Right atrium auricular region (tissue), 2 donors: ENCODE measurements at regions not wholly inside any gene's neighbourhood (a gene's known extent, or its start where the extent isn't known, plus 50 kb on each side); places are given as distances from the start of the nearest gene placed in this dataset.

Experiments
- DNase-seq: peaks from one replicate; pipeline ENCODE4 v3.0.0-alpha.2; 2019; ENCODE audit warnings: low spot score
- H3K27ac ChIP-seq, 2 donors: fragments of 200-600 bp; sonication (generic); 1 replicate in 1 of 2; 2 replicates in 1 of 2; pipeline ENCODE4 v1.5.1; 2016 to 2019
- H3K27me3 ChIP-seq, 2 donors: fragments of 200-600 bp; sonication (generic); one replicate each; pipeline versions ENCODE4 v1.5.1 to v1.6.0; 2017 to 2019
- H3K36me3 ChIP-seq: fragments of 200-600 bp; sonication (generic); one replicate; pipeline ENCODE4 v1.5.1; 2016
- H3K4me1 ChIP-seq, 2 donors: fragments of 200-600 bp; sonication (generic); one replicate each; pipeline versions ENCODE4 v1.5.1 to v1.6.0; 2017 to 2019
- H3K4me3 ChIP-seq, 2 donors: fragments of 200-600 bp; sonication (generic); 1 replicate in 1 of 2; 2 replicates in 1 of 2; pipeline ENCODE4 v1.5.1; 2017 to 2019; ENCODE audit warnings: mild to moderate bottlenecking in 1 of 2, moderate library complexity in 1 of 2
- H3K9me3 ChIP-seq, 2 donors: fragments of 200-600 bp; sonication (generic); one replicate each; pipeline ENCODE4 v1.5.1; 2019
- TF ChIP-seq, protein P1 (sequence below), 2 donors: fragments of 200-600 bp; sonication (generic); IDR thresholded peaks; one replicate each; pipeline ENCODE4 v1.5.1; 2019; ENCODE audit warnings: antibody characterized with exemption in 2 of 2

DNA sequence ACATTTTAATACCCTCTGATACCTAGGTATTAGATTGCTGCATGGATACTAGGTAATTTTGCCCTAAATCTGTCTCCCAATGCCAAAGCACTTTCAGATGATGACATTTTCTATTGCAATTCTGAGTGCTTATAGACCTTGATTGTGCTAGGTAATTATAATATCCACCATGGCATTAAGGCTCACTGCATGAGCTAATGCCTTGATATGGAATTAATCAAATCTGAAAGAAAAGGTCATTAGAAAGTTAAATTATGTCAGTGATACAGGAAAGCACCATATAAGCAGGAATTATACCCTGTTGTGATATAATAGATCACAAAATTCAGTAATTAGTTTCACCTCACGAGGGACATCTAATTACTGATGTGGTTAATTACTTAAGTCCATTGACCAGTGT, 521.4 kb downstream of the DNAJB9 start:
- H3K9me3 ChIP-seq, result peaks cover 0 to 7% of the 10 kb centered on the region in 2 donors
- TF ChIP-seq, protein P1, sequence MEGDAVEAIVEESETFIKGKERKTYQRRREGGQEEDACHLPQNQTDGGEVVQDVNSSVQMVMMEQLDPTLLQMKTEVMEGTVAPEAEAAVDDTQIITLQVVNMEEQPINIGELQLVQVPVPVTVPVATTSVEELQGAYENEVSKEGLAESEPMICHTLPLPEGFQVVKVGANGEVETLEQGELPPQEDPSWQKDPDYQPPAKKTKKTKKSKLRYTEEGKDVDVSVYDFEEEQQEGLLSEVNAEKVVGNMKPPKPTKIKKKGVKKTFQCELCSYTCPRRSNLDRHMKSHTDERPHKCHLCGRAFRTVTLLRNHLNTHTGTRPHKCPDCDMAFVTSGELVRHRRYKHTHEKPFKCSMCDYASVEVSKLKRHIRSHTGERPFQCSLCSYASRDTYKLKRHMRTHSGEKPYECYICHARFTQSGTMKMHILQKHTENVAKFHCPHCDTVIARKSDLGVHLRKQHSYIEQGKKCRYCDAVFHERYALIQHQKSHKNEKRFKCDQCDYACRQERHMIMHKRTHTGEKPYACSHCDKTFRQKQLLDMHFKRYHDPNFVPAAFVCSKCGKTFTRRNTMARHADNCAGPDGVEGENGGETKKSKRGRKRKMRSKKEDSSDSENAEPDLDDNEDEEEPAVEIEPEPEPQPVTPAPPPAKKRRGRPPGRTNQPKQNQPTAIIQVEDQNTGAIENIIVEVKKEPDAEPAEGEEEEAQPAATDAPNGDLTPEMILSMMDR (IDR thresholded peaks at IDR 0.05), result no peak

DNA sequence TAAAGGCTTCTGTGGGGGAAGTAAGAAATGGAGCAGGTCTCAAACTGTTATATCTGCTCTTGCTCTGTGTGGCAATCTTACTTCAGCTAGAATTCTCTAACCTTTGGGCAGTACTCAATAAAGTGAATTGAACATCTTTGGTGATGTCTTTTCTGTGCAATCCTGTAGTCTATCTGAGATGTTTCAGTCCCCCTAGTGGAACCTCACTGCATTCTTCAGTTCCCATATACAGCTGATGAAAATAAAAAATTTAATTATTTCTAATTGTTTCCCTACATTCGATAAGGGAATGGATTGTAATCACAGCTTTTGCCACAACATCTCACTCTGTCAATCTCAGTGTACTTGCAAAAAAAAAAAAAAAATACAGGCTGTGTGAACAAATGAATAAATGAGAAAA, 522.6 kb downstream of the DNAJB9 start:
- TF ChIP-seq, protein P1 (IDR thresholded peaks at IDR 0.05), result no peak
- H3K27ac ChIP-seq, result no peak overlapping the region
- no peaks in the 10 kb centered on the region for H3K36me3 ChIP-seq

More for the DNA sequence above, 521.4 kb downstream of the DNAJB9 start:
- Histone ChIP-seq H3K4me1 (no peaks in the 10 kb centered on the region), H3K4me3 (no peak overlapping the region), H3K27ac (no peak overlapping the region), H3K36me3 (no peaks in the 10 kb centered on the region), H3K27me3 (no peaks in the 10 kb centered on the region)
- DNase-seq, result no peak

DNA sequence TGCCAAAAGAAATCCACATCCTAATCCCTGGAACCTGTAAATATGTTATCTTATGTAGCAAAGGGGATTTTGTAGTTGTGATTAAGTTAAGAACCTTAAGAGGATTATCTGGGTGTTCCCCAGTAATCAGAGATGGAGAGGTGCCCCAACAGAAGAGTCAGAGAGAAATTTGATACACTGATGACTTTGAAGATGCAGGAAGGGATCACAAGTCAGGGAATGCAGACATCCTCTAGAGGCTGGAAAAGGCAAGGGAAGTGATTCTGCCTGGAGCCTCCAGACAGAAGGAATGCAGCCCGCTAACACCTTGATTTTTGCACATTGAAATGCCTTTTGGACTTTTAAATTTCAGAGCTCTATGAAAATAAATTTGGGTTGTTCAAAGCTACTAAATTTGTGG, 531.7 kb downstream of the DNAJB9 start:
- TF ChIP-seq, protein P1 (IDR thresholded peaks at IDR 0.05), result no peak
- Histone ChIP-seq H3K4me3 (no peak overlapping the region), H3K36me3 (no peaks in the 10 kb centered on the region), H3K27ac (no peak overlapping the region), H3K4me1 (no peaks in the 10 kb centered on the region), H3K9me3 (no peaks in the 10 kb centered on the region), H3K27me3 (no peaks in the 10 kb centered on the region)
- DNase-seq, result no peak

More for the DNA sequence above, 522.6 kb downstream of the DNAJB9 start:
- Histone ChIP-seq H3K9me3 (peaks cover 0 to 7% of the 10 kb centered on the region in 2 donors), H3K4me3 (no peak overlapping the region), H3K4me1 (no peaks in the 10 kb centered on the region), H3K27me3 (no peaks in the 10 kb centered on the region)
- no peak for DNase-seq

DNA sequence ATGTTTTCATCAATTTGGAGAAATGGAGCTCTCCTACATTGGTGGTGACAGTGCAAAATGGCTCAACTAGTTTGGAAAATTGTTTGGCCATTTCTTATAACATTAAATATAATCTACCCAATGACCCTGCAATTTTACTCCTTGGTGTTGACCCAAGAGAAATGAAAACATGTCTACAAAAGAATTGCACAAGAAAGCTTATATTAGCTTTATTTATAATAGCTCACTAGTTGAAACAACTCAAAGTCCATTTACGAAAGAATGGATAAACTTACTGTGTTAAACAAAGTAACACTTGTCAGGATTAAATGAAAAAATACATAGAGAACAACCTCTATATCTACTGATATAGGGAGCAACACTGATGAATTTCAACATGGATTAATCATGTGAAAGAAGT, 539.9 kb downstream of the DNAJB9 start:
- no peaks in the 10 kb centered on the region for H3K9me3 ChIP-seq
- no peaks in the 10 kb centered on the region for H3K36me3 ChIP-seq
- no peaks in the 10 kb centered on the region for H3K4me1 ChIP-seq
- H3K27ac ChIP-seq, result no peak overlapping the region
- H3K4me3 ChIP-seq, result no peak overlapping the region
- TF ChIP-seq, protein P1 (IDR thresholded peaks at IDR 0.05), result no peak
- no peak for DNase-seq
- no peaks in the 10 kb centered on the region for H3K27me3 ChIP-seq

DNA sequence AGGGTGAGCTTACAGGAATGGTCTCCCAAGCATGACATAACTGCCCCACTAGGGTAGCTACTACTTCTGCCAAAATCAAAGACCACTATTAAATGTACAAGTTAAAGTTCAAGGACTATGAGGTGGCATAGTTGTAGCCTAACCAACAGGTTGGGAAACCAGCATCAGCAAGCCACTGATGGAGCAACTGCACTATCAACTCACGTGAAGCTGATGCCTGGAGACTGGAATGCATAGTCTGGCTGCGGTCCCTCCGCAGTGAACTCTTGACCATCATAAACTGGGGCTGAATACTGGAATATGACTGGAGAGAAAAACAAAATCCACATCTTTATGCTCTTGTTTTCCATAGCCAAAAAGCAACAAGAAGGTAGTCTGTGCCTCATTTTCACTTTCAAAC, 541.4 kb downstream of the DNAJB9 start:
- no peaks in the 10 kb centered on the region for H3K36me3 ChIP-seq
- no peak overlapping the region for H3K4me3 ChIP-seq
- DNase-seq, result no peak
- no peaks in the 10 kb centered on the region for H3K27me3 ChIP-seq
- H3K4me1 ChIP-seq, result no peaks in the 10 kb centered on the region
- TF ChIP-seq, protein P1 (IDR thresholded peaks at IDR 0.05), result no peak
- no peak overlapping the region for H3K27ac ChIP-seq
- no peaks in the 10 kb centered on the region for H3K9me3 ChIP-seq

DNA sequence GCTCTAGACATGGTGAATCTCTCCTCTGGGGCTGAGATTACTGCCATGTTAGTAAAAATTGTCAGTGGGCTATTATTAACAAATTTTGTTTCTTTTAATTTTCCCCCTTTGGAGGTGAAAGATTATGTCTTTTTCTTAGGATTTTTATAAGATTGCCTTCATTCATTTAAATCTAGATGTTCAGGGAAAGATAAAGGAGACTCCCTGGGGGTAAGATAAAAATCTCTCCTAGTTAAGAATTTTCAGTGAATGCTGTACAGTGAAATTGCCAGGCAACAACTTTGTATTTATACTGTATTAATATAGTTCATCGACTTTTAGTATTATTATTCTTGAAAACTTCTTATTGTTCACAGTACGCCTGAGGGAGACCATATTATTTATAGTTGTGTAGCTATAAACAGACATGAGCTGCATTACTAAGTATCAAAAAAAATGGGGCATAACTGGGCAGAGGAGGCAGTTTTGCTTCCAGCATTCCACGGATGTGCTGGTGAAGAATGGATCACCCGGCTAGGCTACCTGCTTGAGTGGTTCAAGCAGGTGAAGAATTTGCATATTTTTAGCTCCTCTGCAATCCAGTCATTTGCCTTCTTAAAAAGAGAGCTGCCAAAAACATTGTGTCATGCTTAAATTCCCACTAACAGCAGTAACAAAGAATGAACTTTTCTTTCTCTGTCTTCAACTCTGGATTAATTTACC, 552.1 kb downstream of the DNAJB9 start:
- DNase-seq, result no peak
- no peaks in the 10 kb centered on the region for H3K4me1 ChIP-seq
- no peak overlapping the region for H3K4me3 ChIP-seq
- no peak overlapping the region for H3K27ac ChIP-seq
- H3K9me3 ChIP-seq, result no peaks in the 10 kb centered on the region
- no peaks in the 10 kb centered on the region for H3K27me3 ChIP-seq
- no peaks in the 10 kb centered on the region for H3K36me3 ChIP-seq
- TF ChIP-seq, protein P1 (IDR thresholded peaks at IDR 0.05), result no peak
